ENCODE measurements at regions not wholly inside any gene's neighbourhood (a gene's known extent, or its start where the extent isn't known, plus 50 kb on each side); places are given as distances from the start of the nearest gene placed in this dataset.
"Not testable (repeated sequence)": the region's sequence is repeated elsewhere in the genome, so short reads cannot be mapped to it uniquely, and the experiment has no call there.

DNA sequence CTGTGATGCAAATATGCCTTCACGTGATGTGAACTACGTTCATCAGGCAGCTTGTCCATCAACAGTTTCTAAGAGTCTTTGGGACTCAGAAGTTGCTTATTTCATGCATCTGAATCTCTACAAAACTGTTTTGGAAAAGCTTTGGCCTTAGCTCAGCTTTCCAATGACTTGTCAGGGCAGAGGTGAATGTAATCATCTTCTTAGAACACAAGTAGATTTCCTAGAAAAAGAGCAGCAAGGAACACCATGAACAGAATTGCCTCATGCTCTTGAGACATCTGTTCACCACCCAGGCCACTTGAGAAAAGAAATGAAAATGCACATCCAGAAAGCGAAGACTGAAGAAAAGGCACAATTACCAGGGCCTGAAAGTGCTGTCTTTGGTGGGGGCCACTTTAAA is 105.8 kb upstream of the PDHA1 start:
- TF ChIP-seq, protein P1, sequence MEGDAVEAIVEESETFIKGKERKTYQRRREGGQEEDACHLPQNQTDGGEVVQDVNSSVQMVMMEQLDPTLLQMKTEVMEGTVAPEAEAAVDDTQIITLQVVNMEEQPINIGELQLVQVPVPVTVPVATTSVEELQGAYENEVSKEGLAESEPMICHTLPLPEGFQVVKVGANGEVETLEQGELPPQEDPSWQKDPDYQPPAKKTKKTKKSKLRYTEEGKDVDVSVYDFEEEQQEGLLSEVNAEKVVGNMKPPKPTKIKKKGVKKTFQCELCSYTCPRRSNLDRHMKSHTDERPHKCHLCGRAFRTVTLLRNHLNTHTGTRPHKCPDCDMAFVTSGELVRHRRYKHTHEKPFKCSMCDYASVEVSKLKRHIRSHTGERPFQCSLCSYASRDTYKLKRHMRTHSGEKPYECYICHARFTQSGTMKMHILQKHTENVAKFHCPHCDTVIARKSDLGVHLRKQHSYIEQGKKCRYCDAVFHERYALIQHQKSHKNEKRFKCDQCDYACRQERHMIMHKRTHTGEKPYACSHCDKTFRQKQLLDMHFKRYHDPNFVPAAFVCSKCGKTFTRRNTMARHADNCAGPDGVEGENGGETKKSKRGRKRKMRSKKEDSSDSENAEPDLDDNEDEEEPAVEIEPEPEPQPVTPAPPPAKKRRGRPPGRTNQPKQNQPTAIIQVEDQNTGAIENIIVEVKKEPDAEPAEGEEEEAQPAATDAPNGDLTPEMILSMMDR (IDR thresholded peaks at IDR 0.05; ENCODE audit: unreplicated experiment): no peak

DNA sequence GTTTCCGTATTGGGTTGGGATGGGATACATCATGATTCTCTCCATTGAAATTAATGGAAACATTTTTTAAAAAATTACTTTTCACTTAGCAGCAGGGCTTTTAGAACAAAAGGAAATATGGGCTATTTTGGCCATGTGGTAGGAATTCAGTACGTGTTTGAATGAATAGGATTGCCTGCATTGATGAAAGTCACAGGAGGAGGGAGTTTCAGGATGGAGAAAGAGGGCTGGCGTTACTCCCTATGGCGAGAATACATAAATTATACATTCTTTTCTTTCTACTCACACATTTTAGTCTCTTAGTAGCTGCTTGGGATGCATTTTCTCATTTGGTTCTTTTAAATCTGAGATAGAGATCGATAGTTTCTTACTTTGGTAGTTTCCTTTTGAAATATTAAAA is 100.3 kb upstream of the PDHA1 start:
- H3K27me3 Mint-ChIP-seq (ENCODE audit: low read depth): no peaks in the 10 kb centered on the region
- peaks cover 68% of the 10 kb centered on the region for H3K9me3 Mint-ChIP-seq

More for the DNA sequence above, 105.8 kb upstream of the PDHA1 start:
- Mint-ChIP-seq H3K4me1 (no peaks in the 10 kb centered on the region), H3K9me3 (peaks cover 53% of the 10 kb centered on the region), H3K4me3 (no peak overlapping the region), H3K27me3 (ENCODE audit: low read depth) (no peaks in the 10 kb centered on the region), H3K27ac (no peak overlapping the region), H3K36me3 (no peaks in the 10 kb centered on the region)
- no peak for DNase-seq (ENCODE audit: low spot score in 2 of 2, unreplicated experiment in 2 of 2)

DNA sequence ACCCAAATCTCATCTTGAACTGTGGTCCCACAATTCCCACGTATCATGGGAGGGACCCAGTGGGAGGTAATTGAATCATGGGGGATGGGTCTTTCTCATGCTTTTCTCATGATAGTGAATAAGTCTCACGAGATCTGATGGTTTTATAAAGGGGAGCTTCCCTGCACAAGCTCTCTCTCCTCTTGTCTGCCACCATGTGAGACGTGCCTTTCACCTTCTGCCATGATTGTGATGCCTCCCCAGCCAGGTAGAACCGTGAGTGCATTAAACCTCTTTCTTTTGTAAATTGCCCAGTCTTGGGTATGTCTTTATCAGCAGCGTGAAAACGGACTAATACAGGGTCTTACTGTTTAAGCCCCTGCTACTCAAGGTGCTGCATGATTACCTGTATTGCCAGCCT is 98.8 kb upstream of the PDHA1 start:
- H3K4me1 Mint-ChIP-seq; H3K27me3 Mint-ChIP-seq (ENCODE audit: low read depth); H3K27ac Mint-ChIP-seq; H3K4me3 Mint-ChIP-seq; DNase-seq (ENCODE audit: low spot score in 2 of 2, unreplicated experiment in 2 of 2); H3K36me3 Mint-ChIP-seq: not testable (repeated sequence)
- peaks cover 71% of the 10 kb centered on the region for H3K9me3 Mint-ChIP-seq

More for the DNA sequence above, 100.3 kb upstream of the PDHA1 start:
- Mint-ChIP-seq H3K27ac (no peak overlapping the region), H3K4me3 (no peak overlapping the region), H3K4me1 (no peaks in the 10 kb centered on the region), H3K36me3 (no peaks in the 10 kb centered on the region)
- DNase-seq (ENCODE audit: low spot score in 2 of 2, unreplicated experiment in 2 of 2): no peak
- TF ChIP-seq, protein P1 (IDR thresholded peaks at IDR 0.05; ENCODE audit: unreplicated experiment): no peak

DNA sequence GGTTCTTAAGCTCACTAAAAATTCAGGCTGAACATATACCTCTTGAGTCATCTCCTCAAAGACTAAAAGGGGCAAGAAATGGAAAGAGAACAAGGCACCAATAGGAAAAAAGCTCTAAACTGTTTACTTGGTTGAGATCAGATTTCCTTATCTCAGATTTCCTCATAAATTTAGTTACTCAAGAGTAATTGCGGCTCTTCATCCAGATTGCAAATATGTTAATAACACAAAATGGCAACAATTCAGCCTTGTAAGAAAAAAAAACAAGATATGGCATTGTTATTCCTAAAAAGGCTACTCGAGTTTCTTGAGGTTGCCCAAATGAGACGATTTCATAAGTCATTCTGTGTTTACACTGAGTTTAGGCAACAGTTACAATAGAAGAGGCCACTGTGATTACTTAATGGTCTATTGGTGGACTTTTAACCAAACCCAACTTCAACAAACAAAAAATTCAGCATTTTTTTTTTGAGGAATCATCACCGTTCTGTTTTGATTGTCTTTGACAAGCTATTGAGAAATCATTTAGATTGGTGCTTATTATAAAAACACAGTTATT is 97.9 kb upstream of the PDHA1 start:
- Mint-ChIP-seq H3K27ac (no peak overlapping the region), H3K4me1 (no peaks in the 10 kb centered on the region), H3K36me3 (no peaks in the 10 kb centered on the region), H3K27me3 (ENCODE audit: low read depth) (peaks cover 2% of the 10 kb centered on the region), H3K9me3 (peaks cover 63% of the 10 kb centered on the region), H3K4me3 (no peak overlapping the region)
- TF ChIP-seq, protein P1 (IDR thresholded peaks at IDR 0.05; ENCODE audit: unreplicated experiment): no peak
- no peak for DNase-seq (ENCODE audit: low spot score in 2 of 2, unreplicated experiment in 2 of 2)

DNA sequence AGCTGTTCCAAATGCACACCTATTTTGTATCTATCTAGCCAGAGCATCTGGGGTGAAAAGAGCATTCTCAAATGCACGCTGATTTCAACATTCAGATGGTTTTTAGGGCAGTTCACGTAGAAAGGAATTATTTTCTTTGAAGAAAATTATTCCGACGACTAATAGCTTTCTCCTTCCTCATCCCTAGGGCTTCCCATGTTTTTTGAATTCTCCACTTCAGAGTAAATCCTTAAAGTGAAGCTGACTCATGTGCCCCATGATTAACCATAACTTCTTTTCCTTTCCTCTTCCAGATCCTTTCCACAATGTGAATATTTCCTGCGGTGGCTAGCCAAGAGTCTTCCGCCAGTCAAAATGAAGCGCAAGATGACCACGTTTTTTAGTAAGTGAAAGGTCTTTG is 86.7 kb upstream of the PDHA1 start:
- Mint-ChIP-seq H3K4me1 (peaks cover 4% of the 10 kb centered on the region), H3K9me3 (peaks cover 35% of the 10 kb centered on the region), H3K27me3 (ENCODE audit: low read depth) (no peaks in the 10 kb centered on the region), H3K4me3 (no peak overlapping the region), H3K36me3 (peaks cover 2% of the 10 kb centered on the region), H3K27ac (no peak overlapping the region)
- no peak for DNase-seq (ENCODE audit: low spot score in 2 of 2, unreplicated experiment in 2 of 2)
- TF ChIP-seq, protein P1 (IDR thresholded peaks at IDR 0.05; ENCODE audit: unreplicated experiment): no peak

DNA sequence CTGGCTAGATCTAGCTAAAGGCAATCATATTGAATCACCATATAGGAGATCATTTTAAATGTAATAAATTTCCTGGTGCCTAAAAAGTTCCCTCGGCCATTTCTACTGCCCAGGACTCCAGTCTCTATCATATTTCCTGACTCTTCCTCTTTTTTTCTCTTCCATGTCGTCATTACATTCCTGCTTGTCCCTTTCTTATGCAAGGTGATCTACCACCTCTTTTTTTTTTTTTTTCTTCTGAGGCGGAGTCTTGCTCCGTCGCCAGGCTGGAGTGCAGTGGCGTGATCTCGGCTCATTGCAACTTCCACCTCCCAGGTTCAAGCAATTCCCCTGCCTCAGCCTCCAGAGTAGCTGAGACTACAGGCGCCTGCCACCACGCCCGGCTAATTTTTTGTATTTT is 82.7 kb upstream of the PDHA1 start:
- not testable (repeated sequence) for DNase-seq (ENCODE audit: low spot score in 2 of 2, unreplicated experiment in 2 of 2); H3K27me3 Mint-ChIP-seq (ENCODE audit: low read depth); H3K36me3 Mint-ChIP-seq; H3K4me3 Mint-ChIP-seq; H3K27ac Mint-ChIP-seq; H3K4me1 Mint-ChIP-seq
- peaks cover 29% of the 10 kb centered on the region for H3K9me3 Mint-ChIP-seq

DNA sequence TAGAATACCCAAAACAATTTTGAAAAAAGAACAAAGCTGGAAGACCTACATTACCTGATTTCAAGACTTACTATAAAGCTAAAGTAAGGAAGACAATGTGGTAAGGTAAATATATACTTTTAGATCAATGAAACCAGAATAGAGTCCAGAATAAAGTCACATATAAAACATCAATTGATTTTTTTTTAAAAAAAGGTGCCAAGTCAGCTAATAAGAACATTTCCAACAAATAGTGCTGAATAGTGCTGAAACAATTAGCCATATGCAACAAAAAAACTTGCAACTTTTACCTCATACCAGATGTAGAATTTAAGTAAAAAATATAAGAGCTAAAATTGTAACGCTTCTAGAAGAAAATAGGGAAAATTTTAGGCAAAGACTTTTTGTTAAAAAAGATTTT is 73.0 kb upstream of the PDHA1 start:
- TF ChIP-seq, protein P1 (IDR thresholded peaks at IDR 0.05; ENCODE audit: unreplicated experiment): no peak
- no peak for DNase-seq (ENCODE audit: low spot score in 2 of 2, unreplicated experiment in 2 of 2)
- no peak overlapping the region for H3K27ac Mint-ChIP-seq
- H3K4me3 Mint-ChIP-seq: no peak overlapping the region
- peaks cover 16% of the 10 kb centered on the region for H3K9me3 Mint-ChIP-seq
- H3K4me1 Mint-ChIP-seq: no peaks in the 10 kb centered on the region
- H3K27me3 Mint-ChIP-seq (ENCODE audit: low read depth): no peaks in the 10 kb centered on the region
- no peaks in the 10 kb centered on the region for H3K36me3 Mint-ChIP-seq

Data from mesothelial cell of epicardium (in vitro differentiated cells).